Stimulated activated naive CD8-positive, alpha-beta T cell treated with anti-CD3 and anti-CD28 coated beads, Interleukin-15, amount 100 ng/mL, for 72 hours (primary cell): ENCODE measurements at regions not wholly inside any gene's neighbourhood (a gene's known extent, or its start where the extent isn't known, plus 50 kb on each side); places are given as distances from the start of the nearest gene placed in this dataset.
A peak's percentile ranks its signal among the peaks of the same experiment; 100 is the strongest.
"Not testable (repeated sequence)": the region's sequence is repeated elsewhere in the genome, so short reads cannot be mapped to it uniquely, and the experiment has no call there.

Source experiments
- ATAC-seq: fragments of 150-1000 bp; cut with Tn5 transposase; 2 replicates; pipeline ENCODE4 v1.10.0; 2021; ENCODE audit warnings: mild to moderate bottlenecking, moderate library complexity
- DNase-seq, 2 donors: peaks; one replicate each; pipeline ENCODE4 v3.0.0; 2021 to 2022
- H3K27ac Mint-ChIP-seq, 2 donors: one replicate each; pipeline ENCODE4 v1.8.0; 2022; ENCODE audit warnings: mild to moderate bottlenecking in 2 of 2, mixed read lengths in 2 of 2, moderate library complexity in 2 of 2
- H3K27me3 Mint-ChIP-seq: one replicate; pipeline ENCODE4 v1.8.0; 2022; ENCODE audit warnings: mixed read lengths
- H3K4me1 Mint-ChIP-seq: one replicate; pipeline ENCODE4 v1.8.0; 2022; ENCODE audit warnings: mild to moderate bottlenecking, mixed read lengths
- H3K4me3 Mint-ChIP-seq, 2 donors: one replicate each; pipeline ENCODE4 v1.8.0; 2022; ENCODE audit warnings: mild to moderate bottlenecking in 2 of 2, mixed read lengths in 2 of 2, moderate library complexity in 1 of 2
- H3K9me3 Mint-ChIP-seq, 2 donors: one replicate each; pipeline ENCODE4 v1.8.0; 2022; ENCODE audit warnings: mixed read lengths in 2 of 2

DNA sequence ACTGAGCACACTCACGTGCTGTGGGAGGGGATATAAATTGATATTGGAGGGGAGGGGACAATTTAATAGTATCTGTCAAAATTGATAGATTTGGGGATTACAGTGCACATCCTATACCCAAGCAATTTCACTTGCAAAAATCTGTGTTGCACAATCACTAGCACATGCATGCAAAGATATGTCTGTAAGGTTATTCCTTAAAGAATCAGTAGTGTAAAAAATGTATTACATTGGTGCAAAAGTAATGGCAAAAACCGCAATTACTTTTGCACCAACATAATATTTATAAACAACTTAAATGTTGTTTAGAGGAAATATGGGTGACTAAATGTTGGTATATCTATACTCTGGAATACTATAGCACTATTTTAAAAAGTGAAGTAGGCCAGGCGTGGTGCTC is 108.7 kb downstream of the LHX2 start:
- ATAC-seq: no peak
- DNase-seq: no peak
- Mint-ChIP-seq H3K4me3 (no peak overlapping the region), H3K27ac (no peak overlapping the region), H3K4me1 (no peaks in the 10 kb centered on the region), H3K27me3 (peaks cover 57% of the 10 kb centered on the region), H3K9me3 (peaks cover 0 to 25% of the 10 kb centered on the region in 2 donors)

DNA sequence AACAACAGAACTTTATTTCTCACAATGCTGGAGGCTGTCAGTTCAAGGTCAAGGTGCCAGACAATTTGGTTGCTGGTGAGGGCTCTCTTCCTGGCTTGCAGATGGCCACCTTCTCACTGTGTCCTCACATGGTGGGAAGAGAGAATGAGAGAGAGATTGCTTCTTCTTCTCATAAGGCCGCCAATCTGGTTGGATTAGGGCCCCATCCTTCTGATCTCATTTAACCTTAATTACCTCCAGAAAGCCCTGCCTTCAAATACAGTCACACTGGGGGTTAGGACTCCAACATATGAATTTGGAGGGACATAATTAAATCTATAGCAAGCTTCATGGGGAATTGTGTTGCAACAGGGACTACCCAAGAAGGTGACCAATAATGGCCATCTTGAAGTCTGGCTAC is 110.2 kb downstream of the LHX2 start:
- no peak overlapping the region for H3K27ac Mint-ChIP-seq
- H3K4me3 Mint-ChIP-seq: no peak overlapping the region
- ATAC-seq: no peak
- H3K9me3 Mint-ChIP-seq: peaks cover 0 to 11% of the 10 kb centered on the region in 2 donors
- no peak for DNase-seq
- H3K4me1 Mint-ChIP-seq: peaks cover 2% of the 10 kb centered on the region
- peaks cover 52% of the 10 kb centered on the region for H3K27me3 Mint-ChIP-seq

GRCh38 chr9:124122321-124122720 is 110.8 kb downstream of the LHX2 start:
- Mint-ChIP-seq H3K27ac (no peak overlapping the region), H3K4me1 (peaks cover 8% of the 10 kb centered on the region), H3K27me3 (peaks cover 54% of the 10 kb centered on the region), H3K4me3 (no peak overlapping the region), H3K9me3 (peaks cover 0 to 5% of the 10 kb centered on the region in 2 donors)
- DNase-seq (no peak), ATAC-seq (no peak)

GRCh38 chr9:124122813-124123462 is 111.4 kb downstream of the LHX2 start:
- H3K9me3 Mint-ChIP-seq: no peaks in the 10 kb centered on the region
- no peak overlapping the region for H3K4me3 Mint-ChIP-seq
- ATAC-seq (no peak), DNase-seq (no peak)
- peaks cover 48% of the 10 kb centered on the region for H3K27me3 Mint-ChIP-seq
- no peak overlapping the region for H3K27ac Mint-ChIP-seq
- peaks cover 8% of the 10 kb centered on the region for H3K4me1 Mint-ChIP-seq

DNA sequence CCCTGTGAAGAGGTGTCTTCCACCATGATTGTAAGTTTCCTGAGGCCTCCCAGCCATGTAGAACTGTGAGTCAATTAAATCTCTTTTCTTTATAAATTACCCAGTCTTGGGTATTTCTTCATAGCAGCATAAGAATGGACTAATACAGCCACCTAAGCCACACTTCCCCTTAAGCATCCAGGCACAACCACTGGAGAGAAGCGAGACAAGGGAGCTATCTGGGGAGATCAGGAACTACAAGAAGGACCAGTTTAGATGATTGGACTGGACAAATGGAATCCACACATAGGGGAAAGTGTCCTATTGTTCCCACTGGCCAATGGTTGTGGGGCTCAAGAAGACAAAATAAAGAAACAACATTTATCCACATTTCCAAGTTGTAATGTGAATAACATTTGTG is 112.1 kb downstream of the LHX2 start:
- ATAC-seq, H3K4me1 Mint-ChIP-seq, H3K9me3 Mint-ChIP-seq, H3K4me3 Mint-ChIP-seq, H3K27ac Mint-ChIP-seq, DNase-seq: not testable (repeated sequence)
- H3K27me3 Mint-ChIP-seq: peaks cover 45% of the 10 kb centered on the region

DNA sequence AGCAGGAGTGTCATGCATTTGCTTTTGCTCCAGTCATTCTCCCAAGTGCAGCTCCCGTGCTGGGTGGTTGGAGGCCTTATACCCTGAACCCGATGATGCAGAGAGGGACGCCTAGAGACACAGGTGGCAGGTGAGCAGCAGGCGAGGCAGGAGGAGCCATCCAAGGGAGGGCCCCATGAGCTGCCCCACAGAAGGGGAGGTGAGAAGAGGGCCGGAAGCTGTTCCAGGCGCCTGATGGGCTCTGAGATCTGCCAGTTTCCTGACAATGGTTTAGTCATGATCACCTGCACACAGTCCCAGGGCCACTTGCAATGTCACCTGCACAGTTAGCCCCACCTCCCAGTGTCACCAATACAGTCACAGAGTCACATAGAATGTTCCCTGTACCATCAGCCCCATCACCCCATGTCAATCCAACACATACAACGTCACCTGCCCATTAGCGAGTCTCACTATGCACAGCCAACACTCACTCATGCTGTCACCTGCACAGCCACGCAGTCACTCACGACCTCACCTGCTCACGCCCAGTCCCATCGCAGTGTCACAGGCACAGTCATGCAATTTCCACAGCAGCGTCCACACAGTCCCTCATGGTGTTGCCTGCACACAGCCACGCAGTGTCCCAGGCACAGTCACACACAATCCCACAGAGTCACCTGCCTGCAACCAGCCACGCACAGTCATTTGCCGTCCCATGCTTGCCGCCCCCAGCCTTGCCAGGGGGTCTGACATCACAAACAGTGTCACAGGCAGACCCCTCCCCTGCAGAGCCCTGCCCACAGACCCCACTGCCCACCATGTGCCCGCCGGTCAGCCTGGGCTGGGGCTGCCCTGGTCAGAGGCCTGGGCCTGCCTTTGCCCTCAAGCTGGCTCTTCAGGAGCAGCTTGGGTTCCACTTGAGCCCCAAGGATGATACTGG is 113.4 kb downstream of the LHX2 start:
- H3K9me3 Mint-ChIP-seq: no peaks in the 10 kb centered on the region
- no peak overlapping the region for H3K27ac Mint-ChIP-seq

GRCh38 chr9:124125651-124125977 is 114.0 kb downstream of the LHX2 start:
- no peaks in the 10 kb centered on the region for H3K9me3 Mint-ChIP-seq
- H3K27me3 Mint-ChIP-seq: peaks cover 56% of the 10 kb centered on the region
- no peak overlapping the region for H3K27ac Mint-ChIP-seq
- ATAC-seq: no peak
- H3K4me1 Mint-ChIP-seq: peaks cover 8% of the 10 kb centered on the region
- no peak for DNase-seq
- no peak overlapping the region for H3K4me3 Mint-ChIP-seq

More for the DNA sequence above, 113.4 kb downstream of the LHX2 start:
- DNase-seq: no peak
- Mint-ChIP-seq H3K27me3 (peaks cover 50% of the 10 kb centered on the region), H3K4me3 (no peak overlapping the region), H3K4me1 (peaks cover 8% of the 10 kb centered on the region)
- no peak for ATAC-seq

DNA sequence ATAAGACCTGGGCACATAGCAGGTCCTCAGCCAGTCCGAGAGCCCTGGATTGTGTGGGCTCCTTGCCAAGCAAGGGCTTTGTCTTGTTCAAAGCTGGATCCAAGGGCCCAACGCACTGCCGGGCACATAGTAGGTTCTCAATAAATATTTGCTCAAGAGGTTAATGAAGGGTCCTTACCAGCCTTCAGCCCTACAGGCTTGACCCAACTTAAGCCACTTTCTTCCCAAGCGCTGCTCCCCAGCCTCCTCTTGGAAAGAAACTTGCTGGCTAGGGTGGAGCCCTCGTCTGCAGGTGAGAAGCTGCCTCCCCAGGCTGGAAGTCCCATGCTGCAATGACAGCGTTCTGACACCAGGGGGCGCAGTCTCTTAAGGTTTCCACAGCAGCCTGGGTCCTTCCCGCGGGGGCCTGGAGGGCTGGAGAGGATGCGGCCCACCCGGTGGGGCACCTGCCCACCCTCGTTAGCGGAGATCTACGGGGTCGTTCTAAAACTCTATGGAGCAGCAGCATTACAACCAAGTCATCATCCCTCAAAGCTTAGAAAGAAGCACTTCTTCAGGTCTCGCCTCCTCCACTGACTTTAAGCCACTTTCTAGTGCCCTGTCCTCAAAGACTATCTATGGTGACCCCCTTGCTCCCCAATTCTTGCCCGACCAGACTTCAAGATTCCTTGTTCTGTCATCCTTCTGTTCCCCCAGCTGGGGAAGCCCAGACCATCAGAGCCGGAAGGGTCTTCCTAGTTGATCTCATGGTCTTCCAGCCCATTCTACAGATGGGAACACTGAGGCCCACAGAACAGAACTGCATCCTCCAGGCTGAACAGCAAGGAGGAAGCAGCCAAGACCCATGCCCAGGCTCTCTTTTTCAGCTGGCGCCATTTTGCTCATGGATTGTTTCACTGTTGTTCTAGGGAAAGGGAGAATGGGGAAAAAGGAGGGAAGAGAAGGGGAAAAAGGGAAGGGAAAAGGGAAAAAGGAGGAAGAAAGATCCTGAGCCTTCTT is 115.4 kb downstream of the LHX2 start:
- H3K27me3 Mint-ChIP-seq: peaks cover 65% of the 10 kb centered on the region

DNA sequence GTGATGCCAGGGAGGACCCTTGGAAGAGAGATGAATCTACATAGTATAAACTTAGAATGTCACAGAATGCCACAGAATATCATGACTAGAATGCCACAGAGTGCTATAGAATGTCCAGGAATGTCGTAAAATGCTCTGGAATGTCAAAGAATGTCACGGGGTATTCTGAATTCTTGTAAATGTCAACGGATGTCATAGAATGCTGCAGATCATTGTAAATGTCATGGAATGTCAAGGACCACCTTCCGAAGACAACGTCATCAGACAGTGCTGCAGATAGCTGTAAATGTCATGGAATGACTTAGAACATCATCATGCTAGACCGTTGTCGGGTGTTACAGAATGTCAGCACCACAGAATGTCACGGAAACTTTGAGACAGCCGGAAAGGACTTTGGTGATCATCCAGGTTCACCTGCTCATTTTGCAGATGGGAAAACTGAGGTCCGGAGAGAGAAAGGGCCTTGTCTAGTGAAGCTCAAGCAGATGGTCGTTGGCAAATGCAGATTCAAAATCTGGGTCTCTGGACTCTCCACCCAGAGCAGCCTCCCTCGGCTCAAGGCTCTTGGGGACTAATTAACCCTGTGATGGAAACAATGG is 117.1 kb downstream of the LHX2 start:
- Mint-ChIP-seq H3K27ac (no peak overlapping the region), H3K27me3 (peaks cover 62% of the 10 kb centered on the region), H3K9me3 (no peaks in the 10 kb centered on the region), H3K4me3 (no peak overlapping the region), H3K4me1 (peaks cover 8% of the 10 kb centered on the region)
- ATAC-seq (no peak), DNase-seq (no peak)

More for the DNA sequence above, 115.4 kb downstream of the LHX2 start:
- Mint-ChIP-seq H3K4me1 (peaks cover 8% of the 10 kb centered on the region), H3K4me3 (no peak overlapping the region), H3K9me3 (no peaks in the 10 kb centered on the region), H3K27ac (no peak overlapping the region)
- DNase-seq: peak; percentile 74
- ATAC-seq: peak; percentile 68

DNA sequence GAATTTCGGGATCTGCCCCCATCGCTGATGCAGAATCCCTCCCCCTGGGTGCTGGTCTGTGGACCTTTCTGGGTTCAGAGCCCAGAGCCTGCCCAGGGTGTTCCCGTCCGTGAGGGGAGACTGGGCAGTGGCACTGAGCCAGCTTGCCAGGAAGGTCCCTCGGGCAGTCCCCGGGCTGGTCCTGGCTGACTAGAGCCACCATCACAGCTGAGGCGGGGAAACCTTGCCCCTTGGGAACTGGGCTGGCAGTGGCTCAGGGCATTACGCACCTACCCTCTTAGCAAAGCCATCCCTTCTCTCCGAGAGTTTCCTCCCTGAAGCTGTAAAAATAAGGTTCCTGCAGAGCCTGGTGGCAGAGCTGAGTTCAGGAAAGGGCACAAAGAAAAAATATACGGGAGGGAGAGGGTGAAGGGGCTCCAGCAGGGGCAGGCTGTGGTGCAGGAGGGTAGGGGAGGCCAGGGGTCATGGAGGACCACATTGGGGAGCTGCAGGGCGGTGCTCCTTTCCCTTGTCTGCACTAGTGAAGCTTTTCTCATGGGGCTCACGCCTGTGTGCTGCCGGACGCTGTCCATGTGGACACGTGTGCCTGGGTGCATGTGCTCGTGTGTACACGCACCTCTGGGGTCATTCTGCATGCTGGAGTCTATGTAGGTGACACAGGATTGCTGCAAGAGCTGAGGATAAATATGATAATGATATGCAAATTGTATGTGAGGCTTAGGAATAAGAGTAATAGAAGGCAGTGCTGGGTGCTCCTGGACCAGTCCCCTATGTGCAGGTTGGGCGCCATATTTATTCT is 118.9 kb downstream of the LHX2 start:
- peaks cover 49% of the 10 kb centered on the region for H3K27me3 Mint-ChIP-seq
- ATAC-seq (no peak), DNase-seq (no peak)
- H3K9me3 Mint-ChIP-seq: no peaks in the 10 kb centered on the region
- H3K4me1 Mint-ChIP-seq: peaks cover 8% of the 10 kb centered on the region
- no peak overlapping the region for H3K4me3 Mint-ChIP-seq
- peak overlapping the region in 1 of 2 donors; percentile 29 for H3K27ac Mint-ChIP-seq

DNA sequence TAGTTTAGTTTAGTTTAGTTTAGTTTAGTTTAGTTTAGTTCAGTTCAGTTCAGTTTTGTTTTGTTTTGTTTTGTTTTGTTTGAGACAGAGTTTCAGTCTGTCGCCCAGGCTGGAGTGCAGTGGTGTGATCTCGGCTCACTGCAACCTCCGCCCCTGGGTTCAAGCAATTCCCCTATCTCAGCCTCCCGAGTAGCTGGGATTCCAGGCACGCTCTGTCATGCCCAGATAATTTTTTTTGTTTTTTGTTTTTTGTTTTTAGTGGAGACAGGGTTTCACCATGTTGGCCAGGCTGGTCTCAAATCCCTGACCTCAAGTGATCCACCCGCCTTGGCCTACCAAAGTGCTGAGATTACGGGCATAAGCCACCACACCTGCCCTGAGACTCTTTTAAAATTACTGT is 120.0 kb downstream of the LHX2 start:
- DNase-seq, H3K4me1 Mint-ChIP-seq, H3K9me3 Mint-ChIP-seq, ATAC-seq, H3K27ac Mint-ChIP-seq, H3K4me3 Mint-ChIP-seq: not testable (repeated sequence)
- H3K27me3 Mint-ChIP-seq: peaks cover 46% of the 10 kb centered on the region

DNA sequence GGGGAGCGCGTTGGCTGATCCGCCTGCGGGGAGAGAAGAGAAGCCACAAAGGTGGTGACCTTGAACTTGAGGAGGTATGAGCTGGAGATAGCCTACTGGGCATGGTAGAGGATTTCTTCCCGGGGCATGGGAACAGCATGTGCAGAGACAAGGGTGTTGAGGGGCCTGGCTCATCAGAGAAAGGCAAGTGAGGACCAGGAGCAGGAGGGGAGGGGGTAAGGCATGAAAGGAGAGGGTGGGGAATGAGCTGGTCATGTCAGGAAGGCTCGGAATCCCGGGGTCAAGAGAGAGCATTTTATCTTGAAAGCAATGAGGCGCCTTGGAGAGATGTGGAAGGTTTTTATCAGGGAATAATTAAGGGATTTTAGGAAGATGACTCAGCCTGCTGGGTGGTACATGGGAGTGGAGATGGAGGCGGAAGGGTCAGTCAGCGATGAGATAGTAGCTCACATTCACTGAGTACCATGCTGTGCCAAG is 121.1 kb downstream of the LHX2 start:
- ATAC-seq (no peak), DNase-seq (no peak)
- Mint-ChIP-seq H3K4me1 (no peaks in the 10 kb centered on the region), H3K9me3 (no peaks in the 10 kb centered on the region), H3K4me3 (no peak overlapping the region), H3K27me3 (peaks cover 45% of the 10 kb centered on the region), H3K27ac (no peak overlapping the region)

DNA sequence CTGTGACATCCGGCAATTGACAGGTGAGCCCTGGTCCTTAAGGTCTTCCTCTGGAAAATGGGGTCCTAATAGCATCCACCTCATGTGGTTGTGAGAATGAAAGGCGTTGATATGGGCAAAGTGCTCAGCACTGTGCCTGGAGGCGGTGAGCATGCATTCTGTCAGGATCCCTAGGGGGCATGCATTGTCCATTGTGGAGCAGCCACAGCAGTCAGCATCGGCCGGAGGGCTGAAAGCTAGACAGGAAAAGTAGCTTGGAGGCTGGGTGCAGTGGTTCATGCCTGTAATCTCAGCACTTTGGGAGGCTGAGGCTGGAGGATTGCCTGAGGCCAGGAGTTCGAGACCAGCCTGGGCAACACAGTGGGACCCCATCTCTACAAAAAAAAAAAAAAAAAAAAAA is 122.2 kb downstream of the LHX2 start:
- ATAC-seq (no peak), DNase-seq (no peak)
- H3K27ac Mint-ChIP-seq: no peak overlapping the region
- peaks cover 50% of the 10 kb centered on the region for H3K27me3 Mint-ChIP-seq
- no peaks in the 10 kb centered on the region for H3K9me3 Mint-ChIP-seq
- no peak overlapping the region for H3K4me3 Mint-ChIP-seq
- no peaks in the 10 kb centered on the region for H3K4me1 Mint-ChIP-seq

DNA sequence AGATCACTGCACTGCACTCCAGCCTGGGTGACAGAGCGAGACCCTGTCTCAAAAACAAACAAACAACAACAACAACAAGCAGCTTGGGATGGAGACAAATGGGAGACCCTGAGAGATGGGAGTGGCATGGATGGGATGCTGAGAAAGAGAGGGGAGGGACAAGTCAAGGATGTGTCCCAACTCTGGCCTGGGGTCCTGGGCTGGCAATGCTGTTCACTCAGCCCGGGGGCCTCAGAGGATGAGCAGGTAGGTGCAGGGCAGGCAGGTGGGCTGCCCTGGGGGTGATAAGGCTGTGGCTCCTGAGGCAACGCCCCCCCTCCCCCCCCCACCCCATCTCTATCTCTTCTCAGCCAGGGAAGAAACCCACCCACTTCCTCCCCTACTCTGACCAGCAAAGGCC is 123.0 kb downstream of the LHX2 start:
- Mint-ChIP-seq H3K27ac (peak overlapping the region in 1 of 2 donors; percentile 16), H3K27me3 (peaks cover 44% of the 10 kb centered on the region), H3K4me3 (no peak overlapping the region), H3K9me3 (no peaks in the 10 kb centered on the region), H3K4me1 (no peaks in the 10 kb centered on the region)
- ATAC-seq (no peak), DNase-seq (no peak)
